ENCODE measurements at regions not wholly inside any gene's neighbourhood (a gene's known extent, or its start where the extent isn't known, plus 50 kb on each side); places are given as distances from the start of the nearest gene placed in this dataset.

- DNase-seq = no peak
Observed at GRCh38 chr10:128377988-128378387, 251.8 kb upstream of the MKI67 start.

GRCh38 chr10:128380946-128381345 lies 254.7 kb upstream of the MKI67 start:
- no peak for DNase-seq

- DNase-seq = no peak
Observed at GRCh38 chr10:128382225-128382624, 256.0 kb upstream of the MKI67 start.

- DNase-seq = no peak
Observed at GRCh38 chr10:128384831-128385230, 258.6 kb upstream of the MKI67 start.

DNA sequence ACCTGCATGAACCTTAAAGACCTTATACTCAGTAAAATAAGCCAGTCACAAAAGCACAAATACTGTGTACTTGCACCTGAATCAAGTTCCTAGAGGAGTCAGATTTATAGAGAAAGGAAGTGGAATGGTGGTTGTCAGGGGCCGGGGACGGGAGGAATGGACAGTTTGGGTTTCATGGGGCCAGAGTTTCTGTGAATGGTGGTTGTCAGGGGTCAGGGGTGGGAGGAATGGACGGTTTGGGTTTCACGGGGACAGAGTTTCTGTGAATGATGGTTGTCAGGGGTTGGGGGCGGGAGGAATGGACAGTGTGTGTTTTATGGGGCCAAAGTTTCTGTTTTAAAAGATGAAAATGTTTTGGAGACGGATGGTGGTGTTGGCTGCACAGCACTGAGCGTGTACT lies 260.0 kb upstream of the MKI67 start:
- no peak for DNase-seq

- no peak for DNase-seq
Observed at GRCh38 chr10:128386816-128387604, 260.8 kb upstream of the MKI67 start.

- DNase-seq = no peak
Observed at GRCh38 chr10:128390596-128390995, 264.4 kb upstream of the MKI67 start.

DNA sequence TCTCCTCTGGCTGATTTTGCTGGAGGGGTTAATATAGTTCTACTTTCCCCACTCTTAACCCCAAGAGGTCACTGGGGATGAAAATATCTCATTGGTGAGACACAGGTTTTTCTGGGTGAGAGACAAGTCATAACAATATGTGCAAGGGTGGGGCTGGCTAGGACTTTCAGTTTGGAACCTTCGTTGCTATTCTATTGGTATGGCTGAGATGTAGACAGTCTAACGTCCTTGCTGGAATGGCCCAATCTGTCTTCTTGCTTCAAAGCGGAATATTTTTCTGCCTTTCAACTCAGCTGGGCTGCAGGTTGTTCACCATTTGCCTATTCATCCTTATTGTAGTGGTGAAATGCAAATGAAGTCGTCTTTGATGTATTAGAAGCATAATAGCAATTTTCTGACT lies 267.3 kb upstream of the MKI67 start:
- no peak for DNase-seq

GRCh38 chr10:128398118-128398517 lies 271.9 kb upstream of the MKI67 start:
- no peak for DNase-seq

DNA sequence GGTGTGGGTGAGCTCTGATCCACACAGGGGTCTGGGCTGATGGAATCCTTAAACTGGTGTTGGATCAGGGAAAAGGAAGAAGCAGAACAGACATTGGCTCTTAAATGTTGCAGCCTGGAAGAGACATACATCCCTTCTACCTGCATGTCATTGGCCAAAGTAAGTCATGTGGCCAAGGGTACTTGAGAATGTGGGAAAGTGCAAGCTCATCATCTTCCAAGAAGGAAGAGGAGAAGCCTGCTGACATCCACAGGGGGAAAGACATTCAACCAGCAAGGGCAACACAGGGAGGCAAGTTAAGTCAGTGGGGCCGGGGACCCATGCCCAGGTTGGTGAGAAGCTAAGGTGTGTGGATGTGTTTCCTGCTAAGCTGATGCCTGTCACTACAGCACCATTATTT lies 272.8 kb upstream of the MKI67 start:
- no peak for DNase-seq

GRCh38 chr10:128400564-128400963 lies 274.3 kb upstream of the MKI67 start:
- DNase-seq = no peak

DNA sequence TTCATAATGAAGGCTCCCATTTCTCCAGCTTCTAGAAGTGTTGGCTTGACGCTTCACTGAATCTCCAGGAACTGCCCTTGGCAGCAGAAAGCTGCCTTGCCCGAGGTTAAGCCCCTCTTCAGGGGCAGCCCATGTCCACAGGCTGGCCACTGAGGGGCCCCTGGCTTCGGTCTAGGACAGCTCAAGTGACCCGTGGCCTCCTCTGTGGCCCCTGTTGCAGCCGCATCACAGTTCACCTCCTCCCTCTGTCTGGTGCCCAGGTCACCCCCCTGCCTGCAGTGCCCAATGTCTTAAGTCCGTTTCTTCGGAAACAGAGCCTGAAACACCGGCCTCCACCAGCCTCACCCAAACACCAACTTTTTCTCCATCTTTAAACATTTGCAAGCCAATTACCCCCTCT lies 279.2 kb upstream of the MKI67 start:
- no peak for DNase-seq

DNA sequence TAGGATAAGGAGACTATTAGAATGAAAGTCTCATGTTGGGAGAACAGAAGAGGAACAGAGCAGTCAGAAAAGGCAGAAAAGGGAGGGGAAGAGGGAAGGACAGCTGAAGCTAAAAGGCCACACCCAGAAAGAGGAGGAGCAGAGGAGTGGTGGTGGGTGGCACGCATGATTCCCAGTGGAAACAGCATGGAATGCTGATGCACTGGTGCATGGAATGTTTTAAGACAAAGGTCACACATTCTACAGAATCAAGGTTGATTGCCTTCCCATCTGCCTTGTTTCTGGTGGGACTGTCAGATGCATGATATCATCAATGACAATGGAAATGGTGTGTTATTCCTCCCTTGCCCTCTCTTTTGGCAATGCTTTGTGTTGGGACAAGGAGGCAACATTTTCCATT lies 285.4 kb upstream of the MKI67 start:
- no peak for DNase-seq

DNA sequence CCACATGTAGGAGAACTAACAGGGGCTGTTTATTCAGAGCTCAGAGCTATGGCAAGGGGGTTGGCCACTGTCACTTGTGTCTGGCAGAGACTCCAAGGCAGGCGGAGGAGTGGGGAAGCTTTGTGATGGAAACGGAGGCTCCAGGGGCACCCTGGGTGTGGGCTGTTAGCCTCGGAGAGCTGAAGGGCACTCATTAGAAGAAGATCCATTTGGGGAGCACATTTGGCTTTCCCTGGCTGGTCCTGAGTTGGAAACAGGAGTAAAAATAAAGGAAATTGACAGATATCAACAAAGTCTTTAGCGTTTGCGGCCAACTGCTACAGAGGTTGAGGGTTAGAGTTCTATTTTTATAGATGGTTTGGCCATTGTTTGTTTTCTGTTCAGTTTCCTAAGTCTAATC lies 288.3 kb upstream of the MKI67 start:
- DNase-seq = no peak

- DNase-seq = no peak
Observed at GRCh38 chr10:128416231-128416630, 290.0 kb upstream of the MKI67 start.

- no peak for DNase-seq
Observed at GRCh38 chr10:128417826-128418225, 291.6 kb upstream of the MKI67 start.

- no peak for DNase-seq
Observed at GRCh38 chr10:128418819-128419218, 292.6 kb upstream of the MKI67 start.

DNA sequence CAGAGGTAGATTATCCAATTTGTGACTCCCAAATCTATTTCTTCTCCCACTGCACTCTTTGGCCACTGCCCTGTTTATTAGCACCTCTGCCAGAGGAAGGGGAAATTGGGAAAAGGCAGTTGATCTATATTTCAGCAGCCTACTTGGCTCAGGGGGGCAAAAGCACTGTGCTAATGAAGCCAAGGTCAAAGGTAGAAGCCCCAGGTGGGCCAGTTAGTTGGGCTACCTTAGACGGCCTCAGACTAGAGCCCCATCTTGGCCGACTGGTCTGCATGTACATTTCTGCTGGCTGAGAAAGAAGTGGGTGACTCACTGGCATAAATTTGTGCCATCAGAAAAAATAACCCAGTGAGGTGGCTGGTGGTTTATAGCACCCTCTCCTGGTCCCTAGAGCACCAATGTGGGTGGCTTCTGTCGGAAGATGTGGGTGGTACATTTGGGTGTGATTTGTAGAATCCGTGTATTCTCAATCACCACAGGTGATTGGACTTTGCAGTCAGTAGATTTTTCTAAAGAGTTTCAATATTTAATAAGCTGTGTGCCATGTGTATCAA lies 293.3 kb upstream of the MKI67 start:
- no peak for DNase-seq

- no peak for DNase-seq
Observed at GRCh38 chr10:128420623-128421022, 294.4 kb upstream of the MKI67 start.

- DNase-seq = no peak
Observed at GRCh38 chr10:128421371-128422160, 295.3 kb upstream of the MKI67 start.

DNA sequence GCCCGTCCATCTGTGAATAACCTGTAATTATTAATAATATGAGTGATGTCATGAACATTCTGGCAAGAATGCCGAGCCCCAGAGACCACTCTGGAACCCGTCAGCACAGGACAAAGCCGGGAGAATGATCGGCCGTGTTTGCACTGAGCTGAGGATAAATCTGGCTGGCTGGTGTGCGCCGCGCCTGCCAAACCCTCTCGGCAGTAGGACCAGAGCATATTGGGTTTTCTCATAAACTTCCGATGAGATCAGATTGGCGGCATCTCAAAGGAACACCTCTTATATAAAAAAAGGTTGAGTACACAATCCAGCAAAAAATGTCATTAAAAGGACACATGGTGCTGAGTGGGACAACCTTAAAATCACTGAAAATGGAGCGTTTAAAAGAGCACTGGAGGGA lies 296.0 kb upstream of the MKI67 start:
- DNase-seq = no peak

DNA sequence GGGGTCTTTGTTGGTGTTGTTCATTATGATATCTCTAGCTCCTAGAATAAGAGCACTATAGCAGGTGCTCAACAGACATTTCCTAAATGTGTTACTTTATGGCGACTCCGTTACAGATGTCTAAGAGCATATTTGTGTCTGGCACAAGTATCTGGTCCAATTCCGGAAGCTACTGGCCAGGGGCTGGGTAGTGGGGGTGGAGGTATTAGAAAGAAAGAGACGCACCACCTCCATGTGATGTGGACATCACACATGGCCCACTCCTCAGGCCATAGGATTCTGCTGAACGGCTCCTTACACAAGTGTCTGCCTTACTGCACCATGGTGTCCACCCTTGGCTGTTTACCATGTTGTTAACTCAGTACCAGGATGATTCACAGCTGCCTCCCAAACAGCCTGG lies 296.8 kb upstream of the MKI67 start:
- no peak for DNase-seq

- DNase-seq = no peak
Observed at GRCh38 chr10:128429321-128429720, 303.1 kb upstream of the MKI67 start.

- DNase-seq = no peak
Observed at GRCh38 chr10:128429835-128430513, 303.8 kb upstream of the MKI67 start.

Measured in stimulated activated CD4-positive, alpha-beta T cell treated with anti-CD3 and anti-CD28 coated beads, Interleukin-4, amount 100 ng/mL, for 24 hours (primary cell).